K562 (cell line): ENCODE measurements at regions not wholly inside any gene's neighbourhood (a gene's known extent, or its start where the extent isn't known, plus 50 kb on each side); places are given as distances from the start of the nearest gene placed in this dataset.

Source experiments
- ZBTB8A ChIP-seq: fragments of 450-650 bp; IDR thresholded peaks from 2 replicates; pipeline ENCODE4 v1.6.1; 2018; ENCODE audit warnings: mild to moderate bottlenecking, moderate library complexity; ENCODE audit not compliant: partially characterized antibody
- ZEB2 ChIP-seq: fragments of 450-650 bp; IDR thresholded peaks from 2 replicates; pipeline ENCODE4 v1.6.1; 2016
- TF ChIP-seq, protein P1 (sequence below): sonication (generic); formaldehyde crosslinking; IDR thresholded peaks from 2 replicates; pipeline ENCODE4 v1.5.0; 2020; ENCODE audit warnings: missing genetic modification reagents

DNA sequence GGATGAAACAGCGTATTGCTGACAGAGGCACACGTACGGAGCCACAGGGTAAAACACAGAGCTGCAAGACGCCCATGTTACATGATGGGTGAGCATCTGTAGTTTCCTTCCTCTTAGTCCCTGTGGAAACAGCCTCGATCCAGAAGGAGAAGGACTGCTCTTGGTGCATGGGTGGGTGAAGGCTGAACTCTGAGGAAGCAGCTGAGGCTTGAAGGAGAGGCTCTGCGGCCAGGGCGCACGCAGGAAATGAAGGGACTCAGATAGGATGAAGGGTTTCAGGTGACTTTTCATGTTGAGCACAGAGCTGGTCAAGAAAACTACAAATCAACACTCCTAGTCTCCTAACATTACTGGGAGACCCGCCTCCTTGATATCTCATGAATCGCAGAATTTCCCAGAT is 65.7 kb upstream of the ADA2 start:
- TF ChIP-seq ZEB2 (no peak), ZBTB8A (no peak)
- TF ChIP-seq, protein P1, sequence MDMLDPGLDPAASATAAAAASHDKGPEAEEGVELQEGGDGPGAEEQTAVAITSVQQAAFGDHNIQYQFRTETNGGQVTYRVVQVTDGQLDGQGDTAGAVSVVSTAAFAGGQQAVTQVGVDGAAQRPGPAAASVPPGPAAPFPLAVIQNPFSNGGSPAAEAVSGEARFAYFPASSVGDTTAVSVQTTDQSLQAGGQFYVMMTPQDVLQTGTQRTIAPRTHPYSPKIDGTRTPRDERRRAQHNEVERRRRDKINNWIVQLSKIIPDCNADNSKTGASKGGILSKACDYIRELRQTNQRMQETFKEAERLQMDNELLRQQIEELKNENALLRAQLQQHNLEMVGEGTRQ (CRISPR knock-in tag): no peak
